ENCODE measurements at regions not wholly inside any gene's neighbourhood (a gene's known extent, or its start where the extent isn't known, plus 50 kb on each side); places are given as distances from the start of the nearest gene placed in this dataset.

- no peak for TF ChIP-seq EZH2 (IDR thresholded peaks at IDR 0.05; ENCODE audit: borderline replicate concordance, low read length)
- no peak for TF ChIP-seq CTCF (conservative IDR thresholded peaks at IDR 0.05 in 1 of 2, IDR thresholded peaks at IDR 0.05 in 1 of 2; ENCODE audit: extremely low read depth in 1 of 2, insufficient read depth in 1 of 2, low read depth in 1 of 2, low read length in 2 of 2)
Measured at GRCh38 chr4:152077582-152077981, 316.8 kb upstream of the GATB start.
